AG04449 (cell line): ENCODE measurements at regions not wholly inside any gene's neighbourhood (a gene's known extent, or its start where the extent isn't known, plus 50 kb on each side); places are given as distances from the start of the nearest gene placed in this dataset.

Source experiments
- CTCF ChIA-PET: fragments of 350-600 bp; formaldehyde crosslinking; extraction: SDS; loops from one replicate; lab custom pipeline; 2021; ENCODE audit warnings: antibody characterized with exemption; lab: Yijun Ruan, JAX
- POLR2A ChIA-PET: fragments of 400-600, 350-600 bp; formaldehyde crosslinking; extraction: SDS; loops from one replicate; lab custom pipeline; 2020; ENCODE audit warnings: antibody characterized with exemption, inconsistent platforms; lab: Yijun Ruan, JAX
- DNase-seq: peaks from one replicate; pipeline ENCODE4 v3.0.0-alpha.2; 2010; ENCODE audit warnings: low read depth, low spot score
- H3K4me3 ChIP-seq: 2 replicates; pipeline ENCODE4 v1.5.1; 2011; ENCODE audit warnings: low read depth, mild to moderate bottlenecking, control low read depth, low read length
- TF ChIP-seq, protein P1 (sequence below): IDR thresholded peaks from one replicate; pipeline ENCODE4 v1.5.1; 2011; ENCODE audit warnings: mild to moderate bottlenecking, moderate library complexity, low read length, control low read depth, inconsistent platforms; ENCODE audit not compliant: insufficient read depth; ENCODE audit errors: missing control alignments

DNA sequence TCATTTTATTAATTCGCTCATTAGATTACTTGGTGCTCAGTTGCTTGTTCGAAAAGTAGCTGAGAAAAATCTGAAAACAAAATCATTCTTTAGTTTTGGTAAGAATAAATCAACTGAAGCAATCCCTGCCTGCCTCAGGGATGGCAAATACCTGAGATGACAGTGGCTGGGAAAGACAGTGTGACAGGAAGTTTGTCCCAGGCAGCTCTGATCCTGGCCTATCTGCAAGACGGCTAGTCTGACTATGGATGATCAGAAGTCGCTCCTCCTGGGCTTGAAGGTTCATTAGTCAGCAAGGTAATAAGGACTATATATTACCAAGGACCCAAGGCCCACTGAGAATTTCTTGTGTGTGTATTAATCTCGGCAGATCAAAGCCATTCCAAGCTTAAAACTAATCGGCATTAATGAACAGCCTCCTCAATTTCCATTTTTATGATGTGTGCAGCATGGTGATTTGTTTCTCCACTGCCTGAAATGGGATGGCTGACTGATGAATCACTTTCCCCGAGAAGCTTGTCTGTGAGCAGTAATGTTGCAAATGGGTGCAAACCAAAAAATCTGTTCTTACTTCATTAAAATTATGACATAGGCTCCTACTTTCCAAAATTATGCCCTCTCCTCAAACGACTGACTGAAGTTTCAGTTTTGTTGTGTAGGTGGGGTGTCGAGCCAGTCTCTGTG, 199.9 kb downstream of the ACTR3 start:
- TF ChIP-seq, protein P1, sequence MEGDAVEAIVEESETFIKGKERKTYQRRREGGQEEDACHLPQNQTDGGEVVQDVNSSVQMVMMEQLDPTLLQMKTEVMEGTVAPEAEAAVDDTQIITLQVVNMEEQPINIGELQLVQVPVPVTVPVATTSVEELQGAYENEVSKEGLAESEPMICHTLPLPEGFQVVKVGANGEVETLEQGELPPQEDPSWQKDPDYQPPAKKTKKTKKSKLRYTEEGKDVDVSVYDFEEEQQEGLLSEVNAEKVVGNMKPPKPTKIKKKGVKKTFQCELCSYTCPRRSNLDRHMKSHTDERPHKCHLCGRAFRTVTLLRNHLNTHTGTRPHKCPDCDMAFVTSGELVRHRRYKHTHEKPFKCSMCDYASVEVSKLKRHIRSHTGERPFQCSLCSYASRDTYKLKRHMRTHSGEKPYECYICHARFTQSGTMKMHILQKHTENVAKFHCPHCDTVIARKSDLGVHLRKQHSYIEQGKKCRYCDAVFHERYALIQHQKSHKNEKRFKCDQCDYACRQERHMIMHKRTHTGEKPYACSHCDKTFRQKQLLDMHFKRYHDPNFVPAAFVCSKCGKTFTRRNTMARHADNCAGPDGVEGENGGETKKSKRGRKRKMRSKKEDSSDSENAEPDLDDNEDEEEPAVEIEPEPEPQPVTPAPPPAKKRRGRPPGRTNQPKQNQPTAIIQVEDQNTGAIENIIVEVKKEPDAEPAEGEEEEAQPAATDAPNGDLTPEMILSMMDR: no peak
- DNase-seq: no peak
- POLR2A ChIA-PET: no interaction called here
- CTCF ChIA-PET: no interaction called here
- H3K4me3 ChIP-seq: no peak overlapping the region

DNA sequence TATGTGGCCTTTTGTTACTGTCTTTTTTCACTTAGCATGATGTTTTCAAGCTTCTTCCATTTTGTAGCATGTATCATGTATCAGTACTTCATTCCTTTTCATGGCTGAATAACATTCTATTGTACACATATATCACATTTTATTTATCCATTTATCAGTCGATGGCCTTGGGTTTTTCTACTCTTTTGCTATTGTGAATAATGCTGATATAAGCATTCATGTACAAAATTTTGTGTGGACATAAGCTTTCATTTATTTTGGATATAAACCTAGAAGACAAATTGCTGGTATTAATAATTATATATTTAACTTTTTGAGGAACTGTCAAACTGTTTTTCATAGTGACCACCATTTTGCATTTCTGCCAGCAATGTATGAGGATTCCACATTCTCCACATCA, 201.1 kb downstream of the ACTR3 start:
- no peak overlapping the region for H3K4me3 ChIP-seq
- DNase-seq: no peak
- ChIA-PET CTCF (no interaction called here), POLR2A (no interaction called here)
- TF ChIP-seq, protein P1: no peak

DNA sequence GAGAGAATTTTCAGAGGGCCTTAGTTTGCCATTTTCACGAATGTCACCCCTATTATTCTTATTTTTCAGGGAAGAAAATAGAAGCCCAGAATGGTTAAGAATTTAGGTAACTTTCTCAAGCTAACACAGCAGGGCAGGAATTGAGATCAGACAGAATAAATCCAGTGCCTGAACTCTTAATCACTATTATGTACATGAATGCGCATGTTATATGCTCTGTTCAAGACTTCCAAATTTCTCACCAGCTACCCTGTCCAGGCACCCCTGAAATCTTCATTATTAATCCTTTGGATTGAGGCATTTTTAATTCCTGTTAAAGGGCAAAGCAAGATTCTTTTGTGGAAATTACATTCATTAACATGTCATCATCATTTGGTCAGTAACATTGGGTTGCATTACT, 218.4 kb downstream of the ACTR3 start:
- DNase-seq: no peak
- CTCF ChIA-PET: no interaction called here
- TF ChIP-seq, protein P1: no peak
- no peak overlapping the region for H3K4me3 ChIP-seq
- POLR2A ChIA-PET: no interaction called here

DNA sequence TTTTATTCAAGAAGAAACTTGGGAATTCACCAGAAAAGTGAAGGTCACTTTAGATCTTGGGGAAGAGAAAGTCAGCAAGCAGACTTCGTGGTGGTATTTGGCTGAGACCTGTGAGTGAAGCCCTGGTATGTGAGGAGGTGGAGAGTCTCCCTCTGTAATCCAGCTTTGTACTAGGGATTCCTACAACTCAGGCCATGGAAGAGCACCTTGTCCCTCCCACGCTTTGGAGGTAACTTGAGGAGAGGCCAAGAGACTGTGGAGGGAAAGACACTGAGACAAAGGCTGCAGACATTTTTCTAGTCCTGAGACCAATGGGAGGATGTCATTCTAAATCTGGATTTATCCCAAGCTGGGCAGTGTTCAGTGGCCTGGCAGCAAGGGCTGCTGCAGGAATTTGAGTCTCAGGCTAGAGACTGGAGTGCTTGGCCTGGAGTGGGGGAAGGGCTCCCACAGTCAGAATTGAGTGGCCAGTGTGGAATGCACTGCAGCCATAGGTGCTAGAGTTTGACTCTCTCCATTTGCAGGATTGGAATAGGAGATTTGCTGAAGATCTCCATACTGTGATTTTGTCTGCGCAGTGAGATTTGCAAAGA, 219.0 kb downstream of the ACTR3 start:
- ChIA-PET CTCF (no interaction called here), POLR2A (no interaction called here)
- no peak for DNase-seq
- TF ChIP-seq, protein P1: no peak
- no peak overlapping the region for H3K4me3 ChIP-seq

DNA sequence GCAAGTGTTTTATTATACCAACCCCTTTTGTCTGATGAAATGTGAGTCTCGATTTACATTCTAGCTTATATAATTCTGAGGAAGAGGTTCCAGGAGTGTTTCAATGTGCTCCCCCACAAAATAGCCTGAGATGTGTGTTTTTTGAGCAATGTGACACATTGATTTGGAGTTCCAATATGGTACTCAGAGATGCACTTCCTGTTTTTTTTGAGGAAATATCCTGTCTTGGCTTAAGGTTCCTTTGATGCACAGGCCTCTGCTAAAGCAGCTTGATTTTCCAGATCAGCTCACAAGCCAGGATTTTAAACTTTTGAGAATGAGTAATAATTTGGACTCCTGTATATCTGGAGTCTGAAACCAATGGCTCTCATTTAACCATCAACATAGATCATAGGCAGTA, 221.4 kb downstream of the ACTR3 start:
- TF ChIP-seq, protein P1: no peak
- no peak overlapping the region for H3K4me3 ChIP-seq
- POLR2A ChIA-PET: no interaction called here
- CTCF ChIA-PET: no interaction called here
- no peak for DNase-seq

DNA sequence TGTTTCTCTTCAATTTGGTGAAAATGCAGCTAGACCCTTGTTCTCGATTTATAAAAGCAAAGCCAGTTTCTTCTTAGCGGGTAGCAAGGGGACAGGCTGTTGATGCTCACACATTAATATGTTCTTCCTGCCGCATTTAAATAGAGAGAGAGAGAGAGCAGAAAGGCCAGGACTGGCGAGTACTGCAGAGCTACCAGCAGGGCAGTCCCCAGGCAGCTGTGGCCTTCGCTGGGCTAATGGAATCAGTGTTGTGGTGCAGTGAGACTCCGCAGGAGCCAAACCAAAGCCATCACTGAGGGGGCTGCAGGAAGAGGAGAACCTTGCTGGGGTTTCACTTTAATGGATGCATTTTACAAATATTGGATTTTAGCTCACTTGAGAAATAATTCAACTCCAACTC, 223.6 kb downstream of the ACTR3 start:
- POLR2A ChIA-PET: no interaction called here

More for the DNA sequence above, 223.6 kb downstream of the ACTR3 start:
- CTCF ChIA-PET: no interaction called here
- H3K4me3 ChIP-seq: no peak overlapping the region
- DNase-seq: no peak
- TF ChIP-seq, protein P1: no peak
